GM13976 (cell line): ENCODE measurements at regions not wholly inside any gene's neighbourhood (a gene's known extent, or its start where the extent isn't known, plus 50 kb on each side); places are given as distances from the start of the nearest gene placed in this dataset.

Experiments used
- DNase-seq: peaks from one replicate; pipeline ENCODE4 v3.0.0; 2012; ENCODE audit warnings: low spot score
- in situ Hi-C: fragments of 300-500 bp; cut with MboI; formaldehyde crosslinking; loops from one replicate; pipeline ENCODE4 v1.12.0; 2022; ENCODE audit warnings: low sequenced_read_pairs, mixed read lengths, inconsistent platforms; ENCODE audit not compliant: unreplicated experiment
- TF ChIP-seq, protein P1 (sequence below): IDR thresholded peaks from 2 replicates; pipeline ENCODE4 v1.5.1; 2012; ENCODE audit warnings: borderline replicate concordance, mild to moderate bottlenecking; ENCODE audit not compliant: insufficient read depth; ENCODE audit errors: extremely low read depth, missing control alignments, control extremely low read depth

DNA sequence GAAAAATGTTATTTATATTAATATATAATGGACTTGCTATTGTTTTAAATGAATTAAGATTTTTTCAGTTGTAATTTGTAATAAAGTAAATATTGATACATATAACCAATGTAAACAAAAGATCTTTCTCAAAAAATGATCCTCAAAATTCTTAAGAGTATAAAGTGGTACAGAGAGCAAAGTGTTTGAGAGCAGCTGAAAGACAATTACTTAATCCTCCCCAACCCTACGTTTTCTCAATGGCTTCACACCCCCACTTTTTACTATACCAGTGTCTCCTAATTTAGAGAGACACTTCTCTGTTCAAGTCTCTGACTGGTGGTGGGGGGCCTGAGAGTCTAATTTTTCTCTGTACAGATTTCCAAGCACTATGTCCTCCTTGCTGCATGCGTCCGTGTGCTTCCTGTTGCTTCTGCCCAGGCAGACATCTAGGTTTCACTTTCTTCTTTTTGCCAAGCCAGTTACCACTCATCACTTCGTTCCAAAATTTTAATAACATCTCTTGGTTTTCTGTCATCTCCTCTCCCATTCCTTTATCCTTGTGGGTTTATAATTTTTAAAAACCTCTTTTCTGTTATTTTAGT, 276.3 kb upstream of the DNAJC19 start:
- in situ Hi-C loops: no loop called here
- TF ChIP-seq, protein P1, sequence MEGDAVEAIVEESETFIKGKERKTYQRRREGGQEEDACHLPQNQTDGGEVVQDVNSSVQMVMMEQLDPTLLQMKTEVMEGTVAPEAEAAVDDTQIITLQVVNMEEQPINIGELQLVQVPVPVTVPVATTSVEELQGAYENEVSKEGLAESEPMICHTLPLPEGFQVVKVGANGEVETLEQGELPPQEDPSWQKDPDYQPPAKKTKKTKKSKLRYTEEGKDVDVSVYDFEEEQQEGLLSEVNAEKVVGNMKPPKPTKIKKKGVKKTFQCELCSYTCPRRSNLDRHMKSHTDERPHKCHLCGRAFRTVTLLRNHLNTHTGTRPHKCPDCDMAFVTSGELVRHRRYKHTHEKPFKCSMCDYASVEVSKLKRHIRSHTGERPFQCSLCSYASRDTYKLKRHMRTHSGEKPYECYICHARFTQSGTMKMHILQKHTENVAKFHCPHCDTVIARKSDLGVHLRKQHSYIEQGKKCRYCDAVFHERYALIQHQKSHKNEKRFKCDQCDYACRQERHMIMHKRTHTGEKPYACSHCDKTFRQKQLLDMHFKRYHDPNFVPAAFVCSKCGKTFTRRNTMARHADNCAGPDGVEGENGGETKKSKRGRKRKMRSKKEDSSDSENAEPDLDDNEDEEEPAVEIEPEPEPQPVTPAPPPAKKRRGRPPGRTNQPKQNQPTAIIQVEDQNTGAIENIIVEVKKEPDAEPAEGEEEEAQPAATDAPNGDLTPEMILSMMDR: no peak
- no peak for DNase-seq

DNA sequence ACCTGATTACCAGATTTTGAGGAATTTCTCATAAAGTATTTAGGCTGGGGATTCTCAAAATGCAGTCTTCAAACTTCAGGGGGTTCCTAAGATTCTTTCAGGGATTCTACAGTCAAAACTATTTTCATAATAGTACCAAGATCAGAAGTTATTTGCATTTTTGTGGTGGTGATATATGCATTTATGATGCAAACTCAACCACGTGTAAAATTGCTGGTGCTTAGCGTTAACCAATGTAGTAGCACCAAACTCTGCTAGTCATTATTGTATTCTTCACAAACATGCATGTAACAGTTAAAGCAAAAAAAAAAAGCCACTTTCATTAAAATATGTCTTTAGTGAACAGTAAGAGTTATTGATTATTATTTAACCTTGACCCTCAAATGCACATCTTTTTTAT, 274.9 kb upstream of the DNAJC19 start:
- in situ Hi-C loops: no loop called here
- TF ChIP-seq, protein P1: no peak
- DNase-seq: no peak

DNA sequence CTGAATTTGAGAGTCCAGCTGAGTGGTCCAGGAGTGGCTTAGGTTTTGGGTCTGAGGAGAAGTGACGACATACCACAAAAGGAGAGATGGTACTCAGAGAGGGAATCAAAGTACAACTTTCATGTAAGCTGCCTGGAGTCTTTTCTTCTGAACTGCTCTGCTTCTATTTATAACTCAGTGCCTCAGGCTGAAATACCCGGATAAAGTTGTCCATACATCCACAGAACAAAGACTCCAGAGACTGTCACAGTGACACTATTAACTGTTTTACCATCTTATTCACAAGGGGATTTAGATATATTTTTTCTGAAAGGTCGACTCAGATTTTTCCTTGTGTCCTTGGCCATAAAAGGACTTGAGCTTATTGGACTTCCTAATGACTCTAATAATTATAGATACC, 264.3 kb upstream of the DNAJC19 start:
- DNase-seq: no peak
- TF ChIP-seq, protein P1: no peak
- in situ Hi-C loops: no loop called here

DNA sequence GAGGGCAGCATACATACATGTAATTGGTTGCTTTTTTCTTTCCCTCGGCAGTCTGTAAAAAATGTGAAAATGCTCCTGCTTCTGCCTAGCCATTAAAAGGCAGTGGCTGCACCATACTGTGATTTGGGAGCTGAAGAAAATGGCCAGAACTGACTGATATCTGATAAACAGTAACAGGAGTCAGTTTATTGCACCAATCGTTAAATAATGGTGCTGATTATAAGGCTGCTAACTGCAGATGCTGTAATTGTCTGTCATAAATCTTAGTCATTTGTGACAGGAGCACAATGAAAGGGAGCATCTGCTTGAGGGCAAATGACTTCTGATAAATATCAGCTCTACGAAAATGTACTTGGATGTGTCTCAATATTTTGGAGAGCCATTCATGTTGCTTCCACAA, 263.1 kb upstream of the DNAJC19 start:
- TF ChIP-seq, protein P1: no peak
- in situ Hi-C loops: no loop called here
- no peak for DNase-seq

DNA sequence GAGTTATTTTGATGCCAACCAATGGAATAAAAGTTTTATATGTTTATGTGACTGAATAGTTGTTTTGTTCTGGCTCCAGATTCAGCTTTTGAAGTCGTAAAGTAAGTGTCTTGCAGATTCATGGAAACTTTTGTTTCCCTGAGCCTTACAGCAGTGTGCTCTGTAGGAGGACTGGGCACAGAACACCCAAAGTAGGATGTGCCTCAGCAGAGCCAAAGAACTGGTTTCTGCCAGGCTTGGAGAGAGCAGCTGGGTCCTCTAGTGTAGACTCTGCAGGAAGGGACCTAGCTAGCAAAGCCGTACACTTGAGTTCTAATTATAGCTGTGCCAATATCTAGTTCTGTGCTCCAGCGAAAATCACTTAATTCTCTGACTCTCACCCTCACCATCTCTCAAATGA, 261.2 kb upstream of the DNAJC19 start:
- no peak for DNase-seq
- TF ChIP-seq, protein P1: no peak
- in situ Hi-C loops: no loop called here

DNA sequence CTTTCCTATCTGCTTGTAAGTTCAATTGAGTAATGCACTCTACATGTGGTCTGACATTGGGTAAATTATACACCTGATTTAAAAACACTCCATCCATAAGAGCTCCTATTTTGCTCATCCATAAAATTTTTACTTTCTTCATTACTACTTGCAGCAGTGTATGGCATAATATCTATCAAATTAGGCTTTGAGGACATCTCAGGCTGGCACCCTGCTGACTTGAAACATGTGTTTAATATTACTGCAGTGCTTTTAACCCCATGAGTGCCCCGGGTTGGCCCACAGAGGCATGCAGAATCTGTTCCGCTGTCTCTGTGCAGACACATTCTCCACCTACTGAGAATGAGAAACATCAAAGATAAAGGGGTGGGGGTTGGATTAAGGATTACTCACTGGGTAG, 249.9 kb upstream of the DNAJC19 start:
- TF ChIP-seq, protein P1: no peak
- no peak for DNase-seq
- in situ Hi-C loops: no loop called here
